HepG2 (cell line): ENCODE measurements at regions not wholly inside any gene's neighbourhood (a gene's known extent, or its start where the extent isn't known, plus 50 kb on each side); places are given as distances from the start of the nearest gene placed in this dataset.

Source experiments
- ATAC-seq: fragments of 200-7000 bp; cut with Tn5 transposase; 3 replicates; pipeline ENCODE4 v1.9.1; 2020; ENCODE audit warnings: mild to moderate bottlenecking, moderate library complexity
- BruUV-seq: library from RNA; stranded (reverse); fragments of 400-500 nt; replicated peaks from 2 replicates; lab custom pipeline; 2021; lab: Mats Ljungman, UMichigan
- CTCF ChIA-PET: fragments of 300-600 bp; formaldehyde crosslinking; extraction: SDS; loops from one replicate; lab custom pipeline; 2021; ENCODE audit warnings: low total read pairs, inconsistent platforms, low intra/inter-chr PET ratio; lab: Yijun Ruan, JAX
- POLR2A ChIA-PET: fragments of 350-600 bp; sonication (Branson Sonifier 250); formaldehyde crosslinking; loops from one replicate; lab custom pipeline; 2020; ENCODE audit warnings: antibody characterized with exemption, inconsistent platforms; lab: Yijun Ruan, JAX
- DNase-seq: peaks from one replicate; pipeline ENCODE4 v3.0.0-alpha.2; 2015; ENCODE audit warnings: low spot score
- FAIRE-seq: peaks from 3 replicates; lab custom pipeline; 2011; peaks lifted over from hg19 to GRCh38; lab: Jason Lieb, UNC
- H2AFZ ChIP-seq: one replicate; pipeline ENCODE4 v1.6.1; 2011; ENCODE audit warnings: low read length, inconsistent platforms
- H3K27ac ChIP-seq: fragments of 300-600 bp; 3 replicates; pipeline ENCODE4 v1.8.0; 2011; ENCODE audit warnings: mixed run types, mild to moderate bottlenecking, mixed read lengths, low read length, inconsistent platforms; ENCODE audit not compliant: insufficient read depth; ENCODE audit errors: extremely low read length
- H3K27me3 ChIP-seq, 2 experiments: fragments of 200-600 bp in 1 of 2; 2 replicates in 1 of 2; 3 replicates in 1 of 2; pipeline versions ENCODE4 v1.6.0 to v1.8.0; 2011; ENCODE audit warnings: low read length in 2 of 2, mild to moderate bottlenecking in 2 of 2, moderate library complexity in 2 of 2, inconsistent platforms in 1 of 2; ENCODE audit not compliant: insufficient read depth in 2 of 2, control insufficient read depth in 1 of 2
- H3K36me3 ChIP-seq, 2 experiments: fragments of 200-600 bp in 1 of 2; replicated peaks in 1 of 2; 2 replicates in 1 of 2; 3 replicates in 1 of 2; pipeline versions ENCODE4 v1.5.1 to v1.8.0; 2011; ENCODE audit warnings: low read length in 2 of 2, inconsistent platforms in 1 of 2; ENCODE audit not compliant: insufficient read depth in 2 of 2, control insufficient read depth in 1 of 2
- H3K4me1 ChIP-seq: 2 replicates; pipeline ENCODE4 v1.5.1; 2012; ENCODE audit warnings: low read length, inconsistent platforms; ENCODE audit not compliant: insufficient read depth
- H3K4me2 ChIP-seq: 2 replicates; pipeline ENCODE4 v1.6.0; 2011; ENCODE audit warnings: low read depth, low read length, inconsistent platforms
- H3K4me3 ChIP-seq, 3 experiments: fragments of 200-600 bp in 1 of 3; sonication (generic), shearing (Covaris generic) in 1 of 3; replicated peaks in 1 of 3; 2 replicates each; pipeline ENCODE4 v1.5.1; 2011 to 2016; ENCODE audit warnings: low read length in 3 of 3, inconsistent platforms in 2 of 3, low read depth in 2 of 3, mild to moderate bottlenecking in 2 of 3, control low read depth in 1 of 3, mixed read lengths in 1 of 3; ENCODE audit not compliant: insufficient read depth in 1 of 3
- H3K79me2 ChIP-seq: one replicate; pipeline ENCODE4 v1.6.1; 2011; ENCODE audit warnings: low read length, inconsistent platforms; ENCODE audit not compliant: insufficient read depth
- H3K9ac ChIP-seq: 2 replicates; pipeline ENCODE4 v1.6.0; 2011; ENCODE audit warnings: mild to moderate bottlenecking, low read depth, low read length, inconsistent platforms; ENCODE audit not compliant: insufficient read depth
- H3K9me3 ChIP-seq: 2 replicates; pipeline ENCODE4 v1.5.1; 2012; ENCODE audit warnings: mild to moderate bottlenecking, low read length
- H4K20me1 ChIP-seq: 2 replicates; pipeline ENCODE4 v1.6.0; 2011; ENCODE audit warnings: inconsistent platforms, mild to moderate bottlenecking, low read length, moderate library complexity; ENCODE audit not compliant: insufficient read depth
- CREM ChIP-seq, 2 experiments: sonication (generic) in 1 of 2; formaldehyde crosslinking in 1 of 2; IDR thresholded peaks; 2 replicates each; pipeline versions ENCODE4 v1.4.0 to v1.6.1; 2016 to 2020; ENCODE audit warnings: antibody characterized with exemption in 1 of 2, mild to moderate bottlenecking in 1 of 2, missing genetic modification reagents in 1 of 2
- GZF1 ChIP-seq: sonication (generic); formaldehyde crosslinking; IDR thresholded peaks from 2 replicates; pipeline ENCODE4 v1.5.1; 2020; ENCODE audit warnings: mild to moderate bottlenecking, missing genetic modification reagents
- HBP1 ChIP-seq: IDR thresholded peaks from 2 replicates; pipeline ENCODE4 v1.6.1; 2016; ENCODE audit warnings: low read depth, control low read depth
- MED13 ChIP-seq: sonication (generic); formaldehyde crosslinking; IDR thresholded peaks from 2 replicates; pipeline ENCODE4 v1.5.0; 2020; ENCODE audit warnings: missing genetic modification reagents
- RCOR2 ChIP-seq: IDR thresholded peaks from 2 replicates; pipeline ENCODE4 v1.6.1; 2016; ENCODE audit warnings: missing biosample characterization, missing genetic modification reagents
- SIX1 ChIP-seq: sonication (generic); formaldehyde crosslinking; IDR thresholded peaks from 2 replicates; pipeline ENCODE4 v1.4.0; 2020; ENCODE audit warnings: missing genetic modification reagents, borderline replicate concordance
- SMAD9 ChIP-seq: sonication (generic); formaldehyde crosslinking; IDR thresholded peaks from 2 replicates; pipeline ENCODE4 v1.5.1; 2020; ENCODE audit warnings: mild to moderate bottlenecking, missing genetic modification reagents
- SP4 ChIP-seq: sonication (generic); formaldehyde crosslinking; IDR thresholded peaks from 2 replicates; pipeline ENCODE4 v1.8.1; 2023; ENCODE audit warnings: mild to moderate bottlenecking, missing genetic modification reagents
- TAF15 ChIP-seq: fragments of 200-400 bp; formaldehyde crosslinking; IDR thresholded peaks from one replicate; pipeline ENCODE4 v1.6.1; 2018; ENCODE audit warnings: mild to moderate bottlenecking, low read depth, low read length; ENCODE audit not compliant: poor library complexity, severe bottlenecking
- THAP9 ChIP-seq: sonication (generic); formaldehyde crosslinking; IDR thresholded peaks from 2 replicates; pipeline ENCODE4; 2020; ENCODE audit warnings: missing genetic modification reagents, mild to moderate bottlenecking, borderline replicate concordance
- ZBTB10 ChIP-seq: sonication (generic); formaldehyde crosslinking; IDR thresholded peaks from 2 replicates; pipeline ENCODE4 v1.4.0; 2020; ENCODE audit warnings: missing genetic modification reagents, borderline replicate concordance
- ZNF501 ChIP-seq: sonication (generic); formaldehyde crosslinking; IDR thresholded peaks from 2 replicates; pipeline ENCODE4 v1.5.1; 2020; ENCODE audit warnings: mild to moderate bottlenecking, moderate library complexity, missing genetic modification reagents
- ZNF747 ChIP-seq: sonication (generic); formaldehyde crosslinking; IDR thresholded peaks from 2 replicates; pipeline ENCODE4 v1.8.1; 2023; ENCODE audit warnings: missing genetic modification reagents, mild to moderate bottlenecking, borderline replicate concordance
- WGBS: methylation state at CpG from one replicate; pipeline ENCODE4 v1.1.6; 2017; ENCODE audit warnings: low lambda C conversion rate; 5-methylcytosine and 5-hydroxymethylcytosine counted together
- in situ Hi-C: cut with HindIII; loops from 2 replicates; pipeline ENCODE4 v1.10.0; 2017; ENCODE audit warnings: low pct_unique_long_range_greater_than_20kb; ENCODE audit not compliant: extremely low pct_ligation_motif_present
- intact Hi-C: fragments of 100-400 bp; cut with micrococcal nuclease; formaldehyde crosslinking; loops from one replicate; pipeline ENCODE4 v1.10.0; 2022; ENCODE audit not compliant: unreplicated experiment

- TF ChIP-seq THAP9 (no peak), ZNF747 (CRISPR knock-in tag) (no peak), SIX1 (CRISPR knock-in tag) (no peak)
- TF ChIP-seq, all 625 proteins: peak for 0
Observed at GRCh38 chr4:87904639-87905160, 70.8 kb upstream of the SPP1 start (continued).

- TF ChIP-seq MED13 (CRISPR knock-in tag) = no peak
- TF ChIP-seq SP4 = no peak
- TF ChIP-seq HBP1 = no peak
- TF ChIP-seq SMAD9 = no peak
- no peak for TF ChIP-seq ZBTB10
- no peak for TF ChIP-seq ZNF501
- no peak for TF ChIP-seq CREM (IDR thresholded peaks at IDR 0.05)
- no peak for TF ChIP-seq CREM (CRISPR knock-in tag; IDR thresholded peaks at IDR 0.05)
- no peak for TF ChIP-seq RCOR2
- no peak for TF ChIP-seq GZF1 (CRISPR knock-in tag)
- no peak for TF ChIP-seq TAF15
- FAIRE-seq (no peak), DNase-seq (no peak), ATAC-seq (no peak)
- Histone ChIP-seq H3K9ac (no peak overlapping the region), H3K9me3 (no peaks in the 10 kb centered on the region), H3K27ac (no peak overlapping the region), H2AFZ (no peak overlapping the region), H3K27me3 (no peaks in the 10 kb centered on the region), H3K4me1 (peaks cover 60% of the 10 kb centered on the region), H4K20me1 (no peaks in the 10 kb centered on the region), H3K4me3 (no peak overlapping the region), H3K4me2 (no peak overlapping the region), H3K79me2 (no peaks in the 10 kb centered on the region), H3K36me3 (no peaks in the 10 kb centered on the region)
- 97% methylated on average over 1 of the region's 1 CpG for WGBS
- no TSS peak for BruUV-seq
- intact Hi-C loops = no loop called here
- in situ Hi-C loops = no loop called here
- POLR2A ChIA-PET = no interaction called here
- CTCF ChIA-PET = no interaction called here
Observed at GRCh38 chr4:87908336-87908735, 67.2 kb upstream of the SPP1 start.
